PC-9 (cell line): ENCODE measurements at regions not wholly inside any gene's neighbourhood (a gene's known extent, or its start where the extent isn't known, plus 50 kb on each side); places are given as distances from the start of the nearest gene placed in this dataset.

Source experiments
- BruUV-seq: library from RNA; stranded (reverse); fragments of 400-500 nt; replicated peaks from 2 replicates; lab custom pipeline; 2021; lab: Mats Ljungman, UMichigan
- CTCF ChIA-PET: fragments of 300-600 bp; sonication (Branson Sonifier 250); formaldehyde crosslinking; loops from one replicate; lab custom pipeline; 2022; ENCODE audit warnings: antibody characterized with exemption; lab: Charles Lee
- POLR2A ChIA-PET: fragments of 300-600 bp; sonication (Branson Sonifier 250); formaldehyde crosslinking; loops from one replicate; lab custom pipeline; 2022; ENCODE audit warnings: antibody characterized with exemption; ENCODE audit not compliant: unreplicated experiment; lab: Charles Lee
- DNase-seq, 2 experiments: peaks; one replicate each; pipeline versions ENCODE4 v3.0.0 to v3.0.0-alpha.2; 2015 to 2022; ENCODE audit warnings: mixed read lengths in 1 of 2
- H2AFZ ChIP-seq: fragments of 200-600 bp; sonication (generic); 2 replicates; pipeline ENCODE4 v1.8.1; 2017; ENCODE audit warnings: antibody characterized with exemption
- H3F3A ChIP-seq: fragments of 200-600 bp; sonication (generic); 2 replicates; pipeline ENCODE4 v1.8.1; 2017; ENCODE audit warnings: antibody characterized with exemption, mild to moderate bottlenecking, low read depth; ENCODE audit not compliant: insufficient read depth
- H3K27ac ChIP-seq: fragments of 200-600 bp; sonication (generic); 2 replicates; pipeline ENCODE4 v1.6.1; 2016; ENCODE audit warnings: mixed run types
- H3K27me3 ChIP-seq: fragments of 200-600 bp; sonication (generic); 2 replicates; pipeline ENCODE4 v1.6.1; 2016; ENCODE audit warnings: low read depth, mixed run types; ENCODE audit not compliant: insufficient read depth
- H3K36me3 ChIP-seq: fragments of 200-600 bp; sonication (generic); 2 replicates; pipeline ENCODE4 v1.6.1; 2016; ENCODE audit warnings: low read depth, mixed run types
- H3K4me1 ChIP-seq: fragments of 200-600 bp; sonication (generic); replicated peaks from 2 replicates; pipeline ENCODE4 v1.6.1; 2016; ENCODE audit warnings: mixed run types; ENCODE audit not compliant: insufficient read depth
- H3K4me2 ChIP-seq: fragments of 200-600 bp; sonication (generic); 2 replicates; pipeline ENCODE4 v1.6.1; 2017; ENCODE audit warnings: mixed run types
- H3K4me3 ChIP-seq: fragments of 200-600 bp; sonication (generic); 2 replicates; pipeline ENCODE4 v1.6.1; 2016; ENCODE audit warnings: mixed run types
- H3K79me2 ChIP-seq: fragments of 200-600 bp; sonication (generic); 2 replicates; pipeline ENCODE4 v1.6.1; 2017; ENCODE audit warnings: low read depth, mixed run types
- H3K9me2 ChIP-seq: fragments of 200-600 bp; sonication (generic); 2 replicates; pipeline ENCODE4 v1.8.1; 2017; ENCODE audit warnings: mild to moderate bottlenecking; ENCODE audit not compliant: insufficient read depth
- H3K9me3 ChIP-seq: fragments of 200-600 bp; sonication (generic); 2 replicates; pipeline ENCODE4 v1.8.1; 2016; ENCODE audit warnings: low read depth; ENCODE audit not compliant: insufficient read depth
- H4K20me1 ChIP-seq: fragments of 200-600 bp; sonication (generic); 2 replicates; pipeline ENCODE4 v1.8.1; 2017; ENCODE audit not compliant: insufficient read depth
- EZH2 ChIP-seq: fragments of 200-600 bp; sonication (generic); IDR thresholded peaks from 2 replicates; pipeline ENCODE4 v1.8.0; 2017; ENCODE audit warnings: antibody characterized with exemption, low read depth
- intact Hi-C: fragments of 100-400 bp; cut with micrococcal nuclease; formaldehyde crosslinking; loops from one replicate; pipeline ENCODE4 v1.10.0; 2022; ENCODE audit not compliant: unreplicated experiment
- TF ChIP-seq, protein P1 (sequence below): fragments of 200-600 bp; sonication (generic); conservative IDR thresholded peaks from 2 replicates; pipeline ENCODE4 v1.6.1; 2017; ENCODE audit warnings: mixed run types, antibody characterized with exemption, mild to moderate bottlenecking, moderate library complexity

DNA sequence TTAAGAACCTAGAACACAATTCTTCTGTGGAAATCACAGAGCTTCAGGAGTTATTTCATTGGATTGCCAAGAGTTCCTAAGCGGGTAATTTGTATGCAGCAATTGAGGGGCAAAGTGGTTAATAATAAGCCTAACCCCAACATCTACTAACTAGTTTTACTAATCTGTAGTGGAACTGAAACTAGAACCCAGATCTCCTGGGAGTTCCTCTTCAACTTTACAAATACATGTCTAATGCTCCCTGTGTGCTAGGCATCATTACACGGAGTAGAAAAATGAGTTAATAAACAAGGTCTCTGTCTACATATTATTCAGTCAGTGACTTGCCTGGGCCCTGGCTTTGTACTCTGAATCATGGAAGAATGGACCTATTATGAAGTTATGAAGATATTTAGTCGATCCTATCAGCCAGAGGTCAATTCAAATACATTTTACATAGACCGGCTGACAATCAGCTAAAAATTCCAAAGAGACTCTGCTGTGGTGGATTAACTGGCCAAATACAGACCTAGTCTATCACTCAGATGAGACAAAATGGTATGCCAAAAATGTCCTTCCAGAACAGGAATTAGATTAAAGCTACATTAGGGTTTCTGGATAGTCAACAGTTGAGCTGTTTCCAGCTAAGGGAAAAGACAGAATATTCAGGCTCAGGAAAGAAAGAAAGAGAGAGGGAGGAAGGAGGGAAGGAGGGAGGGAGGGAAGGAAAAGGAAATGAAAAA, 326.0 kb downstream of the FBXW7 start:
- Histone ChIP-seq H3K36me3 (no peaks in the 10 kb centered on the region), H3K27me3 (peaks cover 10% of the 10 kb centered on the region), H3K4me3 (no peak overlapping the region), H3K4me1 (no peaks in the 10 kb centered on the region), H3F3A (no peaks in the 10 kb centered on the region), H3K9me2 (no peaks in the 10 kb centered on the region), H3K4me2 (no peak overlapping the region), H3K9me3 (no peaks in the 10 kb centered on the region), H3K27ac (no peak overlapping the region), H2AFZ (no peak overlapping the region), H3K79me2 (no peaks in the 10 kb centered on the region), H4K20me1 (no peaks in the 10 kb centered on the region)
- DNase-seq = no peak
- TF ChIP-seq EZH2 = no peak
- TF ChIP-seq, protein P1, sequence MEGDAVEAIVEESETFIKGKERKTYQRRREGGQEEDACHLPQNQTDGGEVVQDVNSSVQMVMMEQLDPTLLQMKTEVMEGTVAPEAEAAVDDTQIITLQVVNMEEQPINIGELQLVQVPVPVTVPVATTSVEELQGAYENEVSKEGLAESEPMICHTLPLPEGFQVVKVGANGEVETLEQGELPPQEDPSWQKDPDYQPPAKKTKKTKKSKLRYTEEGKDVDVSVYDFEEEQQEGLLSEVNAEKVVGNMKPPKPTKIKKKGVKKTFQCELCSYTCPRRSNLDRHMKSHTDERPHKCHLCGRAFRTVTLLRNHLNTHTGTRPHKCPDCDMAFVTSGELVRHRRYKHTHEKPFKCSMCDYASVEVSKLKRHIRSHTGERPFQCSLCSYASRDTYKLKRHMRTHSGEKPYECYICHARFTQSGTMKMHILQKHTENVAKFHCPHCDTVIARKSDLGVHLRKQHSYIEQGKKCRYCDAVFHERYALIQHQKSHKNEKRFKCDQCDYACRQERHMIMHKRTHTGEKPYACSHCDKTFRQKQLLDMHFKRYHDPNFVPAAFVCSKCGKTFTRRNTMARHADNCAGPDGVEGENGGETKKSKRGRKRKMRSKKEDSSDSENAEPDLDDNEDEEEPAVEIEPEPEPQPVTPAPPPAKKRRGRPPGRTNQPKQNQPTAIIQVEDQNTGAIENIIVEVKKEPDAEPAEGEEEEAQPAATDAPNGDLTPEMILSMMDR = no peak
- CTCF ChIA-PET = no interaction called here
- intact Hi-C loops = no loop called here
- no TSS peak for BruUV-seq
- POLR2A ChIA-PET = no interaction called here

DNA sequence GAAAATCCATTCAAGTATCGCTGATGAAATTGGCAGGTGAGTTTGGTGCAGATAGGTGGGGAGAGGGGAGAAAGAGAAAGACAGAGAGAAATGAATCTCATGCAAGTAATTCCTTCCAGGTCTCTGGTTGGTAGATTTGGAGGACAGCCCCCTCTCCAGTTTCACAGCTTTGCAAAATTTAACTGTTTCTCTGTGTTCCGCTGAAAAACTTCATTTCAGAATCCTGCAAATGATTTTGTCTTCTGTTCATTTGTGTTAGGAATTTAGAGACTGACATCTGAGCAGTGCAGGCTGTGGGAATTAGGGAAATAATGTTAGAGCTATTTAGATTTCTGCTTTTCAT, 328.5 kb downstream of the FBXW7 start:
- H3K79me2 ChIP-seq = no peaks in the 10 kb centered on the region
- ChIA-PET CTCF (no interaction called here), POLR2A (no interaction called here)
- H3K4me3 ChIP-seq = no peak overlapping the region
- no peak overlapping the region for H2AFZ ChIP-seq
- H3K27me3 ChIP-seq = peaks cover 17% of the 10 kb centered on the region
- no TSS peak for BruUV-seq
- no peaks in the 10 kb centered on the region for H3F3A ChIP-seq
- no peaks in the 10 kb centered on the region for H3K4me1 ChIP-seq
- DNase-seq = no peak
- H3K9me2 ChIP-seq = no peaks in the 10 kb centered on the region
- no peaks in the 10 kb centered on the region for H3K9me3 ChIP-seq
- no peaks in the 10 kb centered on the region for H4K20me1 ChIP-seq
- TF ChIP-seq, protein P1 = no peak
- no peak for TF ChIP-seq EZH2
- no peak overlapping the region for H3K27ac ChIP-seq
- no peak overlapping the region for H3K4me2 ChIP-seq
- H3K36me3 ChIP-seq = no peaks in the 10 kb centered on the region
- intact Hi-C loops = no loop called here

GRCh38 chr4:152206646-152207377, 329.1 kb downstream of the FBXW7 start:
- H4K20me1 ChIP-seq = no peaks in the 10 kb centered on the region
- H3K4me3 ChIP-seq = no peak overlapping the region
- no peak for DNase-seq
- no peaks in the 10 kb centered on the region for H3K79me2 ChIP-seq
- H3K27me3 ChIP-seq = peaks cover 17% of the 10 kb centered on the region
- intact Hi-C loops = no loop called here
- TF ChIP-seq, protein P1 = no peak
- no peak overlapping the region for H3K4me2 ChIP-seq
- no peaks in the 10 kb centered on the region for H3K36me3 ChIP-seq
- CTCF ChIA-PET = no interaction called here
- POLR2A ChIA-PET = no interaction called here
- no peaks in the 10 kb centered on the region for H3K4me1 ChIP-seq
- no peak overlapping the region for H2AFZ ChIP-seq
- no peaks in the 10 kb centered on the region for H3K9me3 ChIP-seq
- no peak overlapping the region for H3K27ac ChIP-seq
- BruUV-seq = no TSS peak
- no peaks in the 10 kb centered on the region for H3K9me2 ChIP-seq
- no peaks in the 10 kb centered on the region for H3F3A ChIP-seq
